H1 (cell line): ENCODE measurements at regions not wholly inside any gene's neighbourhood (a gene's known extent, or its start where the extent isn't known, plus 50 kb on each side); places are given as distances from the start of the nearest gene placed in this dataset.

ENCODE experiments used
- CTCF ChIA-PET: fragments of 300-600 bp; sonication (Branson Sonifier 250); formaldehyde crosslinking; loops from one replicate; lab custom pipeline; 2021; ENCODE audit not compliant: partially characterized antibody; lab: Charles Lee
- POLR2A ChIA-PET: fragments of 300-600 bp; sonication (Branson Sonifier 250); formaldehyde crosslinking; loops from one replicate; lab custom pipeline; 2021; ENCODE audit warnings: inconsistent platforms; ENCODE audit not compliant: partially characterized antibody; lab: Charles Lee
- DNase-seq, 2 experiments: peaks; one replicate each; pipeline versions ENCODE4 v3.0.0 to v3.0.0-alpha.2; 2010 to 2022; ENCODE audit warnings: low spot score in 2 of 2, low read depth in 1 of 2, mixed read lengths in 1 of 2
- FAIRE-seq: peaks from 2 replicates; lab custom pipeline; 2011; peaks lifted over from hg19 to GRCh38; lab: Jason Lieb, UNC
- H2AFZ ChIP-seq: 2 replicates; pipeline ENCODE4 v1.8.1; 2012; ENCODE audit warnings: low read length, inconsistent platforms
- H2AK5ac ChIP-seq: 2 replicates; pipeline ENCODE4 v1.6.1; 2013; ENCODE audit warnings: low read depth, low read length
- H2BK120ac ChIP-seq: replicated peaks from 2 replicates; pipeline ENCODE3; 2013; ENCODE audit warnings: low read depth, low read length, inconsistent platforms
- H2BK12ac ChIP-seq: 2 replicates; pipeline ENCODE4 v1.6.1; 2013; ENCODE audit warnings: low read depth, low read length
- H2BK15ac ChIP-seq: 2 replicates; pipeline ENCODE4 v1.6.1; 2013; ENCODE audit warnings: low read length
- H2BK20ac ChIP-seq: 2 replicates; pipeline ENCODE4 v1.6.1; 2013; ENCODE audit warnings: low read length
- H2BK5ac ChIP-seq: 2 replicates; pipeline ENCODE4 v1.6.1; 2013; ENCODE audit warnings: low read depth, low read length
- H3K14ac ChIP-seq: 2 replicates; pipeline ENCODE4 v1.6.1; 2013; ENCODE audit warnings: inconsistent platforms; ENCODE audit not compliant: insufficient read length
- H3K18ac ChIP-seq: 2 replicates; pipeline ENCODE4 v1.6.1; 2013; ENCODE audit warnings: low read length; ENCODE audit errors: extremely low read depth
- H3K23ac ChIP-seq: 2 replicates; pipeline ENCODE4 v1.6.1; 2013; ENCODE audit warnings: inconsistent platforms; ENCODE audit not compliant: insufficient read length
- H3K23me2 ChIP-seq: 2 replicates; pipeline ENCODE4 v1.6.1; 2013; ENCODE audit warnings: low read depth, low read length
- H3K27ac ChIP-seq: 2 replicates; pipeline ENCODE4 v1.6.1; 2011; ENCODE audit warnings: low read depth, low read length, inconsistent platforms
- H3K27me3 ChIP-seq, 4 experiments: replicated peaks in 1 of 4; 1 replicate in 1 of 4; 2 replicates in 3 of 4; pipeline versions ENCODE4 v1.6.1 to v1.8.1; 2011 to 2013; ENCODE audit warnings: low read length in 3 of 4, mild to moderate bottlenecking in 3 of 4, inconsistent platforms in 2 of 4, mixed read lengths in 2 of 4, moderate library complexity in 1 of 4; ENCODE audit not compliant: control insufficient read depth in 3 of 4, insufficient read depth in 3 of 4; ENCODE audit errors: extremely low read depth in 1 of 4
- H3K36me3 ChIP-seq, 4 experiments: 2 replicates each; pipeline versions ENCODE4 v1.6.1 to v1.8.1; 2011 to 2013; ENCODE audit warnings: mild to moderate bottlenecking in 4 of 4, low read length in 3 of 4, moderate library complexity in 2 of 4, control low read depth in 1 of 4, inconsistent platforms in 1 of 4; ENCODE audit not compliant: insufficient read depth in 4 of 4, control insufficient read depth in 2 of 4
- H3K4ac ChIP-seq: replicated peaks from 2 replicates; pipeline ENCODE3; 2013; ENCODE audit warnings: low read length, low read depth, mixed read lengths, inconsistent platforms; ENCODE audit not compliant: insufficient read length
- H3K4me1 ChIP-seq, 4 experiments: replicated peaks in 1 of 4; 1 replicate in 1 of 4; 2 replicates in 3 of 4; pipeline versions ENCODE4 v1.6.1 to v1.8.1; 2011 to 2013; ENCODE audit warnings: low read length in 3 of 4, inconsistent platforms in 2 of 4, mixed read lengths in 1 of 4; ENCODE audit not compliant: insufficient read depth in 4 of 4, control insufficient read depth in 3 of 4
- H3K4me2 ChIP-seq, 2 experiments: 2 replicates each; pipeline versions ENCODE4 v1.6.1 to v1.8.1; 2011 to 2013; ENCODE audit warnings: low read depth in 2 of 2, low read length in 2 of 2, control low read depth in 1 of 2, inconsistent platforms in 1 of 2, mild to moderate bottlenecking in 1 of 2; ENCODE audit not compliant: insufficient read depth in 1 of 2
- H3K4me3 ChIP-seq, 4 experiments: fragments of 200-600, 300-600 bp in 1 of 4; sonication (generic), shearing (Covaris generic), sonication (Bioruptor Twin) in 1 of 4; 2 replicates each; pipeline versions ENCODE4 v1.5.1 to v1.8.1; 2011 to 2016; ENCODE audit warnings: low read length in 4 of 4, low read depth in 3 of 4, control low read depth in 2 of 4, inconsistent platforms in 2 of 4, mild to moderate bottlenecking in 2 of 4, mixed read lengths in 1 of 4, moderate library complexity in 1 of 4; ENCODE audit not compliant: insufficient read depth in 2 of 4; ENCODE audit errors: extremely low read depth in 1 of 4
- H3K56ac ChIP-seq: replicated peaks from 2 replicates; pipeline ENCODE3; 2013; ENCODE audit warnings: low read depth, mild to moderate bottlenecking, mixed read lengths, low read length, inconsistent platforms; ENCODE audit not compliant: insufficient read length
- H3K79me1 ChIP-seq: 2 replicates; pipeline ENCODE4 v1.6.1; 2013; ENCODE audit warnings: low read depth, low read length, control low read depth
- H3K79me2 ChIP-seq, 2 experiments: 2 replicates each; pipeline versions ENCODE4 v1.6.1 to v1.8.1; 2012 to 2013; ENCODE audit warnings: low read length in 2 of 2, mild to moderate bottlenecking in 2 of 2, inconsistent platforms in 1 of 2; ENCODE audit not compliant: insufficient read depth in 2 of 2, control insufficient read depth in 1 of 2
- H3K9ac ChIP-seq, 4 experiments: replicated peaks in 1 of 4; 1 replicate in 1 of 4; 2 replicates in 3 of 4; pipeline versions ENCODE4 v1.6.1 to v1.8.1; 2011 to 2013; ENCODE audit warnings: low read depth in 3 of 4, low read length in 3 of 4, control low read depth in 2 of 4, mild to moderate bottlenecking in 2 of 4, moderate library complexity in 2 of 4, inconsistent platforms in 1 of 4; ENCODE audit errors: extremely low read depth in 1 of 4
- H3K9me3 ChIP-seq, 2 experiments: 2 replicates each; pipeline versions ENCODE4 v1.6.1 to v1.8.1; 2012 to 2013; ENCODE audit warnings: mild to moderate bottlenecking in 2 of 2, moderate library complexity in 2 of 2, control low read depth in 1 of 2, inconsistent platforms in 1 of 2, low read depth in 1 of 2, low read length in 1 of 2, mixed read lengths in 1 of 2; ENCODE audit not compliant: insufficient read depth in 2 of 2
- H4K20me1 ChIP-seq, 2 experiments: replicated peaks in 1 of 2; 2 replicates each; pipeline versions ENCODE3 to v1.8.1; 2011 to 2013; ENCODE audit warnings: inconsistent platforms in 2 of 2, low read length in 2 of 2, mild to moderate bottlenecking in 1 of 2; ENCODE audit not compliant: insufficient read depth in 2 of 2, control insufficient read depth in 1 of 2
- H4K5ac ChIP-seq: 2 replicates; pipeline ENCODE4 v1.6.1; 2013; ENCODE audit warnings: low read length, low read depth, mixed read lengths, inconsistent platforms; ENCODE audit not compliant: insufficient read length
- H4K8ac ChIP-seq: 2 replicates; pipeline ENCODE4 v1.8.0; 2013; ENCODE audit warnings: mild to moderate bottlenecking, moderate library complexity, low read length, inconsistent platforms; ENCODE audit not compliant: insufficient read depth; ENCODE audit errors: extremely low read depth
- H4K91ac ChIP-seq: replicated peaks from 2 replicates; pipeline ENCODE3; 2013; ENCODE audit warnings: low read length, mixed read lengths, inconsistent platforms; ENCODE audit not compliant: insufficient read length
- CBX8 ChIP-seq: fragments of 300-800, 300-1000 bp; sonication (generic); IDR thresholded peaks from 2 replicates; pipeline ENCODE4 v1.7.1; 2016; ENCODE audit warnings: low read depth, low read length, borderline replicate concordance
- CHD1 ChIP-seq: IDR thresholded peaks from 2 replicates; pipeline ENCODE4 v1.6.1; 2012; ENCODE audit warnings: low read depth, low read length, improper control_type of control experiment
- CREB1 ChIP-seq: IDR thresholded peaks from 2 replicates; pipeline ENCODE4 v1.6.1; 2012; ENCODE audit warnings: inconsistent platforms
- EGR1 ChIP-seq: IDR thresholded peaks from 2 replicates; pipeline ENCODE4 v1.6.1; 2011; ENCODE audit warnings: low read depth, low read length, borderline replicate concordance
- EZH2 ChIP-seq: fragments of 200-600 bp; sonication (generic); IDR thresholded peaks from 2 replicates; pipeline ENCODE4 v1.7.1; 2012; ENCODE audit warnings: low read depth, mild to moderate bottlenecking, moderate library complexity, low read length, inconsistent platforms; ENCODE audit not compliant: severe bottlenecking
- GABPA ChIP-seq: IDR thresholded peaks from 2 replicates; pipeline ENCODE4 v1.6.1; 2011; ENCODE audit warnings: mild to moderate bottlenecking, low read length, moderate library complexity, borderline replicate concordance; ENCODE audit not compliant: insufficient read depth
- GTF2F1 ChIP-seq: IDR thresholded peaks from 2 replicates; pipeline ENCODE4 v1.6.1; 2012; ENCODE audit warnings: low read depth, low read length, improper control_type of control experiment, borderline replicate concordance
- HDAC2 ChIP-seq, 2 experiments: fragments of 300-600 bp in 1 of 2; sonication (generic) in 1 of 2; IDR thresholded peaks; 2 replicates each; pipeline ENCODE4 v1.6.1; 2011 to 2012; ENCODE audit warnings: low read depth in 2 of 2, low read length in 2 of 2, mild to moderate bottlenecking in 2 of 2, moderate library complexity in 2 of 2, borderline replicate concordance in 1 of 2, inconsistent platforms in 1 of 2
- NANOG ChIP-seq: IDR thresholded peaks from 2 replicates; pipeline ENCODE4 v1.6.1; 2011; ENCODE audit warnings: low read length, low read depth, mild to moderate bottlenecking, inconsistent platforms; ENCODE audit not compliant: insufficient read depth, poor library complexity, severe bottlenecking
- SIRT6 ChIP-seq: IDR thresholded peaks from one replicate; pipeline ENCODE4 v1.7.1; 2012; ENCODE audit warnings: low read length, inconsistent platforms
- SUZ12 ChIP-seq: fragments of 200-600 bp; sonication (generic); IDR thresholded peaks from 2 replicates; pipeline ENCODE4 v1.6.1; 2012; ENCODE audit warnings: mild to moderate bottlenecking, inconsistent platforms, low read length, moderate library complexity, mixed read lengths
- TAF7 ChIP-seq: optimal IDR thresholded peaks from 2 replicates; pipeline ENCODE3; 2011; ENCODE audit warnings: low read depth, mild to moderate bottlenecking, inconsistent platforms, low read length, moderate library complexity, borderline replicate concordance
- WGBS, 2 experiments: shearing (Covaris generic) in 1 of 2; methylation state at CpG; one replicate each; pipeline versions ENCODE4 v1.1.6 to v1.1.7; 2013 to 2015; ENCODE audit warnings: low lambda C conversion rate in 2 of 2, mixed read lengths in 2 of 2, inconsistent platforms in 1 of 2, low coverage in 1 of 2, missing lambda C conversion rate in 1 of 2; ENCODE audit not compliant: insufficient replicate concordance in 2 of 2, insufficient coverage in 1 of 2, insufficient read length in 1 of 2; ENCODE audit errors: extremely low coverage in 1 of 2, missing lambda C conversion rate in 1 of 2; 5-methylcytosine and 5-hydroxymethylcytosine counted together

DNA sequence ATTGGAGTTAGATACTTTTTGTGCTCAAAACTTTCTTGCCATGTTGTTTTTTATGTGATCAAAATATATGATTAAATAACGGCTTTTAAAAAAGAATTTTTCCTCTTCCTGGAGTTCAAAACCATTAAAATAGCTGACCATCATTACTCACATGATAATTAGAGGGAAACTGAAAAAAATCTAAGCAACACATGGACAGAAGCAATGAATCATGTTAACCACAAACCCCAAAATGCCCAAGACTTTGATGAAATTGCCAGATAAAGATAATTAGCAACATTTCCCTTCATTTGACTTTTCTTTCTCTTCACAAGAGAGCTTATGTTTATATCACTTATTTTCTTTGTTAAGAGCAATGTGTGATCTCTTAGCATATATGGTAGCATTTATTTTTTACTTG, 1294.2 kb downstream of the EFNA5 start:
- Histone ChIP-seq H2BK15ac (no peak overlapping the region), H2AFZ (no peak overlapping the region), H3K9me3 (no peaks in the 10 kb centered on the region), H3K79me2 (no peaks in the 10 kb centered on the region), H2BK20ac (no peak overlapping the region), H3K36me3 (no peaks in the 10 kb centered on the region), H4K91ac (no peak overlapping the region), H3K4me1 (peaks cover 0 to 3% (median 1%) of the 10 kb centered on the region in 4 experiments; a peak in 2 of 7 replicates), H3K4me2 (no peak overlapping the region), H4K8ac (no peak overlapping the region), H3K79me1 (no peaks in the 10 kb centered on the region), H4K5ac (no peak overlapping the region), H3K14ac (no peak overlapping the region), H2BK12ac (no peak overlapping the region), H3K9ac (no peak overlapping the region), H3K23me2 (no peaks in the 10 kb centered on the region), H3K56ac (no peak overlapping the region), H3K18ac (no peak overlapping the region), H4K20me1 (no peaks in the 10 kb centered on the region), H2AK5ac (no peak overlapping the region), H3K23ac (no peak overlapping the region), H3K27ac (no peak overlapping the region), H3K27me3 (no peaks in the 10 kb centered on the region), H3K4ac (no peak overlapping the region), H2BK5ac (no peak overlapping the region)
- whole genome bisulfite sequencing, 2 experiments: 86% methylated on average over 1 of the region's 1 CpG; no CpG with 5 or more reads in 1 of the 2 experiments
- FAIRE-seq (no peak), DNase-seq (no peak)
- ChIA-PET CTCF (interaction anchor here (0.7 to 1.9 kb wide), 2 partner anchors 107 to 1724 kb away, joined by 3 to 6 read pairs; no protein-coding TSS in a partner anchor), POLR2A (no interaction called here)
- no peak for TF ChIP-seq HDAC2 (IDR thresholded peaks at IDR 0.05; ENCODE audit: borderline replicate concordance in 1 of 2, low read depth in 2 of 2, low read length in 2 of 2)
- TF ChIP-seq TAF7: no peak
- TF ChIP-seq NANOG: no peak
- TF ChIP-seq CBX8: no peak
- no peak for TF ChIP-seq CREB1
- TF ChIP-seq EGR1: no peak
- no peak for TF ChIP-seq CHD1
- TF ChIP-seq GTF2F1: no peak
- TF ChIP-seq EZH2: no peak
- no peak for TF ChIP-seq SIRT6
- TF ChIP-seq GABPA: no peak
- no peak for TF ChIP-seq SUZ12
- TF ChIP-seq, all 59 proteins: peak for 0
- H3K4me3 ChIP-seq: no peak overlapping the region
- no peak overlapping the region for H2BK120ac ChIP-seq
